Body of pancreas (tissue), 4 donors: ENCODE measurements at regions not wholly inside any gene's neighbourhood (a gene's known extent, or its start where the extent isn't known, plus 50 kb on each side); places are given as distances from the start of the nearest gene placed in this dataset.

Experiments
- ATAC-seq: fragments of 150-250 bp; one replicate; pipeline ENCODE4 v1.9.1; 2016
- DNase-seq, 4 donors: peaks; one replicate each; pipeline ENCODE4 v3.0.0-alpha.2; 2019
- H3K27ac ChIP-seq, 4 donors: fragments of 200-600 bp; sonication (generic); 1 replicate in 3 of 4; 2 replicates in 1 of 4; pipeline versions ENCODE4 v1.5.1 to v1.6.1; 2016 to 2019; ENCODE audit warnings: mild to moderate bottlenecking in 1 of 4, mixed read lengths in 1 of 4, moderate library complexity in 1 of 4
- H3K27me3 ChIP-seq, 2 donors: fragments of 200-600 bp; sonication (generic); one replicate each; pipeline ENCODE4 v1.6.0; 2016; ENCODE audit warnings: mild to moderate bottlenecking in 1 of 2
- H3K36me3 ChIP-seq, 2 donors: fragments of 200-600 bp; sonication (generic); replicated peaks in 1 of 2; 2 replicates each; pipeline ENCODE4 v1.5.1; 2016; ENCODE audit warnings: low read depth in 2 of 2; ENCODE audit not compliant: insufficient read depth in 1 of 2
- H3K4me1 ChIP-seq: fragments of 200-600 bp; sonication (generic); one replicate; pipeline ENCODE4 v1.6.0; 2016
- H3K4me3 ChIP-seq, 2 donors: fragments of 200-600 bp; sonication (generic); 1 replicate in 1 of 2; 2 replicates in 1 of 2; pipeline ENCODE4 v1.5.1; 2016 to 2019
- H3K9me3 ChIP-seq, 3 donors: fragments of 200-600 bp; sonication (generic); 1 replicate in 2 of 3; 2 replicates in 1 of 3; pipeline ENCODE4 v1.5.1; 2016
- CTCF ChIP-seq, 7 experiments: fragments of 450-650 bp in 4 of 7; fragments of 200-600 bp in 3 of 7; sonication (generic) in 3 of 7; IDR thresholded peaks; one replicate each; pipeline ENCODE4 v1.5.1; 2016 to 2019; ENCODE audit warnings: antibody characterized with exemption in 7 of 7
- POLR2A ChIP-seq, 3 donors: fragments of 450-650 bp; IDR thresholded peaks; one replicate each; pipeline ENCODE4 v1.6.1; 2016; ENCODE audit warnings: antibody characterized with exemption in 3 of 3, mild to moderate bottlenecking in 2 of 3
- WGBS, 2 donors: methylation state at CpG; one replicate each; pipeline ENCODE4 v1.1.5; 2017; 5-methylcytosine and 5-hydroxymethylcytosine counted together
- intact Hi-C: fragments of 100-400 bp; cut with DNase I; formaldehyde crosslinking; loops from one replicate; pipeline ENCODE4 v1.15.1; 2023

- TF ChIP-seq POLR2A (IDR thresholded peaks at IDR 0.05), result no peak
- TF ChIP-seq CTCF (IDR thresholded peaks at IDR 0.05), result no peak
- no peak overlapping the region for H3K27ac ChIP-seq
- H3K9me3 ChIP-seq, result no peaks in the 10 kb centered on the region
- 59 to 63% methylated on average over 5 of the region's 5 CpGs for WGBS, 2 donors
- H3K36me3 ChIP-seq, result no peaks in the 10 kb centered on the region
- ATAC-seq, result no peak
- intact Hi-C loops, result no loop called here
- H3K4me1 ChIP-seq, result no peaks in the 10 kb centered on the region
- no peaks in the 10 kb centered on the region for H3K27me3 ChIP-seq
- H3K4me3 ChIP-seq, result no peak overlapping the region
- DNase-seq, result no peak
Measured at GRCh38 chr2:5094192-5094591, 598.0 kb upstream of the SOX11 start.

GRCh38 chr2:5098286-5098685, 593.9 kb upstream of the SOX11 start:
- Histone ChIP-seq H3K27ac (no peak overlapping the region), H3K36me3 (no peaks in the 10 kb centered on the region), H3K4me3 (no peak overlapping the region), H3K4me1 (no peaks in the 10 kb centered on the region), H3K27me3 (no peaks in the 10 kb centered on the region), H3K9me3 (no peaks in the 10 kb centered on the region)
- DNase-seq (no peak), ATAC-seq (no peak)
- no peak for TF ChIP-seq CTCF (IDR thresholded peaks at IDR 0.05)
- WGBS, 2 donors, result 44 to 68% methylated on average over 1 of the region's 1 CpG
- intact Hi-C loops, result no loop called here

- no peak overlapping the region for H3K27ac ChIP-seq
Measured at GRCh38 chr2:5102823-5103222, 589.4 kb upstream of the SOX11 start.

GRCh38 chr2:5111581-5111980, 580.6 kb upstream of the SOX11 start:
- Histone ChIP-seq H3K36me3 (no peaks in the 10 kb centered on the region), H3K9me3 (peaks cover 0 to 26% (median 0%) of the 10 kb centered on the region in 3 donors), H3K27me3 (no peaks in the 10 kb centered on the region), H3K4me1 (no peaks in the 10 kb centered on the region), H3K4me3 (no peak overlapping the region), H3K27ac (no peak overlapping the region)
- ATAC-seq (no peak), DNase-seq (no peak)
- TF ChIP-seq CTCF (IDR thresholded peaks at IDR 0.05), result no peak
- no peak for TF ChIP-seq POLR2A (IDR thresholded peaks at IDR 0.05)
- intact Hi-C loops, result no loop called here

More at GRCh38 chr2:5102823-5103222, 589.4 kb upstream of the SOX11 start:
- H3K27me3 ChIP-seq, result no peaks in the 10 kb centered on the region
- peaks cover 0 to 9% (median 0%) of the 10 kb centered on the region in 3 donors for H3K9me3 ChIP-seq
- 52 to 73% methylated on average over 2 of the region's 2 CpGs for WGBS, 2 donors
- H3K4me1 ChIP-seq, result no peaks in the 10 kb centered on the region
- H3K4me3 ChIP-seq, result no peak overlapping the region
- ATAC-seq, result no peak
- intact Hi-C loops, result no loop called here
- DNase-seq, result no peak
- H3K36me3 ChIP-seq, result no peaks in the 10 kb centered on the region
- TF ChIP-seq POLR2A (IDR thresholded peaks at IDR 0.05) (no peak), CTCF (IDR thresholded peaks at IDR 0.05) (no peak)

- H3K36me3 ChIP-seq, result no peaks in the 10 kb centered on the region
- no peaks in the 10 kb centered on the region for H3K27me3 ChIP-seq
- TF ChIP-seq POLR2A (IDR thresholded peaks at IDR 0.05) (no peak), CTCF (IDR thresholded peaks at IDR 0.05) (no peak)
- intact Hi-C loops, result no loop called here
- ATAC-seq, result no peak
- no peak overlapping the region for H3K27ac ChIP-seq
- peaks cover 0 to 6% (median 0%) of the 10 kb centered on the region in 3 donors for H3K9me3 ChIP-seq
- no peaks in the 10 kb centered on the region for H3K4me1 ChIP-seq
- no peak overlapping the region for H3K4me3 ChIP-seq
- no peak for DNase-seq
Measured at GRCh38 chr2:5119046-5119445, 573.1 kb upstream of the SOX11 start.
